Neutrophil (primary cell): ENCODE measurements at regions not wholly inside any gene's neighbourhood (a gene's known extent, or its start where the extent isn't known, plus 50 kb on each side); places are given as distances from the start of the nearest gene placed in this dataset.

Source experiments
- H3K27ac ChIP-seq: fragments of 200-600 bp; sonication (generic); 2 replicates; pipeline ENCODE4 v1.5.1; 2016; ENCODE audit warnings: mild to moderate bottlenecking, moderate library complexity
- H3K27me3 ChIP-seq: fragments of 200-600 bp; sonication (generic); 2 replicates; pipeline ENCODE4 v1.6.0; 2016; ENCODE audit warnings: mild to moderate bottlenecking
- H3K36me3 ChIP-seq: fragments of 200-600 bp; sonication (generic); 2 replicates; pipeline ENCODE4 v1.5.1; 2017
- H3K4me1 ChIP-seq, 2 experiments: fragments of 200-600 bp in 1 of 2; sonication (generic) in 1 of 2; 1 replicate in 1 of 2; 2 replicates in 1 of 2; pipeline versions ENCODE4 v1.5.1 to v1.6.1; 2013 to 2016; ENCODE audit warnings: low read depth in 1 of 2, low read length in 1 of 2, mild to moderate bottlenecking in 1 of 2, moderate library complexity in 1 of 2; ENCODE audit not compliant: control insufficient read depth in 1 of 2, insufficient read depth in 1 of 2
- H3K4me3 ChIP-seq, 2 experiments: fragments of 200-600 bp in 1 of 2; sonication (generic) in 1 of 2; 1 replicate in 1 of 2; 2 replicates in 1 of 2; pipeline ENCODE4 v1.5.1; 2013 to 2016; ENCODE audit warnings: low read depth in 1 of 2, low read length in 1 of 2, mild to moderate bottlenecking in 1 of 2, moderate library complexity in 1 of 2
- H3K9me3 ChIP-seq: fragments of 200-600 bp; sonication (generic); 2 replicates; pipeline ENCODE4 v1.5.1; 2016
- TF ChIP-seq, protein P1 (sequence below): fragments of 200-600 bp; sonication (generic); IDR thresholded peaks from 2 replicates; pipeline ENCODE4 v1.5.1; 2016; ENCODE audit warnings: antibody characterized with exemption

DNA sequence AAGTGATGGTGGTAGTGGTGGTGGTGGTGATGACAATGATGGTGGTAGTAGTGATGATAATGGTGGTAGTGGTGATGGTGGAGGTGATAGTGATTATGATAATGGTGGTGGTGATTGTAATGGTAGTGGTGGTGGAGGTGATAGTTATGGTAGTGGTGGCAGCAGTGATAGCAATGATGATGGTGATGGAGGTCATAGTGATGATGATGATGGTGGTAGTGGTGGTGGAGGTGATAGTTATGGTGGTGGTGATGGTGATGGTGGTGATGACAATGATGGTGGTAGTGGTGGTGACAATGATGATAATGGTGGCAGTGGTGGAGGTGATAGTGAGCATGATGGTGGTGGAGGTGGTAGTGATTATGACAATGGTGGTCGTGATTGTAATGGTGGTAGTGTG is 191.7 kb upstream of the RNF32 start:
- H3K27ac ChIP-seq: no peak overlapping the region
- H3K9me3 ChIP-seq: no peaks in the 10 kb centered on the region
- H3K4me3 ChIP-seq: no peak overlapping the region
- H3K4me1 ChIP-seq: no peaks in the 10 kb centered on the region
- peaks cover 8% of the 10 kb centered on the region for H3K27me3 ChIP-seq
- TF ChIP-seq, protein P1, sequence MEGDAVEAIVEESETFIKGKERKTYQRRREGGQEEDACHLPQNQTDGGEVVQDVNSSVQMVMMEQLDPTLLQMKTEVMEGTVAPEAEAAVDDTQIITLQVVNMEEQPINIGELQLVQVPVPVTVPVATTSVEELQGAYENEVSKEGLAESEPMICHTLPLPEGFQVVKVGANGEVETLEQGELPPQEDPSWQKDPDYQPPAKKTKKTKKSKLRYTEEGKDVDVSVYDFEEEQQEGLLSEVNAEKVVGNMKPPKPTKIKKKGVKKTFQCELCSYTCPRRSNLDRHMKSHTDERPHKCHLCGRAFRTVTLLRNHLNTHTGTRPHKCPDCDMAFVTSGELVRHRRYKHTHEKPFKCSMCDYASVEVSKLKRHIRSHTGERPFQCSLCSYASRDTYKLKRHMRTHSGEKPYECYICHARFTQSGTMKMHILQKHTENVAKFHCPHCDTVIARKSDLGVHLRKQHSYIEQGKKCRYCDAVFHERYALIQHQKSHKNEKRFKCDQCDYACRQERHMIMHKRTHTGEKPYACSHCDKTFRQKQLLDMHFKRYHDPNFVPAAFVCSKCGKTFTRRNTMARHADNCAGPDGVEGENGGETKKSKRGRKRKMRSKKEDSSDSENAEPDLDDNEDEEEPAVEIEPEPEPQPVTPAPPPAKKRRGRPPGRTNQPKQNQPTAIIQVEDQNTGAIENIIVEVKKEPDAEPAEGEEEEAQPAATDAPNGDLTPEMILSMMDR: no peak
- no peaks in the 10 kb centered on the region for H3K36me3 ChIP-seq

DNA sequence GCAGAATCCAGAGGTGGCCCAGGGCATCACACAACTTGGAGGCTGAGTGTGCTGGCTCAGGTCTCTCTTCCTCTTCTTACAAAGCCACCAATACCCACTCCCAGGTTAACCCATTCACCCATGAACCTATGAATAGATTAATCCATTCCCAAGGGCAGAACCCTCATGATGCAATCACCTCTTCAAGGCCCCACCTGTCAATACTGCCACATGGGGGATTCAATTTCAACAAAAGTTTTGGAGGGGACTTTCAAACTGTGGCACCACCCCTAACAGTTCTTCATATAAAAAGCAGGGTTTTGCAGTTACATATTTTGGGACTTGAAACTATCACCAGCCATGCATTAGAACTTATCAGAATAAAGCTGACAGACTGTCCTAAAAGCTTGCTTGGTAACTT is 193.6 kb upstream of the RNF32 start:
- Histone ChIP-seq H3K9me3 (no peaks in the 10 kb centered on the region), H3K4me1 (no peaks in the 10 kb centered on the region), H3K4me3 (no peak overlapping the region), H3K27me3 (peaks cover 13% of the 10 kb centered on the region), H3K27ac (no peak overlapping the region), H3K36me3 (no peaks in the 10 kb centered on the region)
- TF ChIP-seq, protein P1: no peak

- TF ChIP-seq, protein P1: no peak
- H3K27me3 ChIP-seq: peaks cover 13% of the 10 kb centered on the region
- no peak overlapping the region for H3K4me3 ChIP-seq
- no peak overlapping the region for H3K27ac ChIP-seq
- H3K9me3 ChIP-seq: no peaks in the 10 kb centered on the region
- no peaks in the 10 kb centered on the region for H3K4me1 ChIP-seq
- H3K36me3 ChIP-seq: no peaks in the 10 kb centered on the region
These were observed 194.4 kb upstream of the RNF32 start for GRCh38 chr7:156445997-156446761.

GRCh38 chr7:156442516-156442915 is 198.1 kb upstream of the RNF32 start:
- TF ChIP-seq, protein P1: no peak
- H3K27ac ChIP-seq: no peak overlapping the region
- no peaks in the 10 kb centered on the region for H3K36me3 ChIP-seq
- no peaks in the 10 kb centered on the region for H3K4me1 ChIP-seq
- peaks cover 13% of the 10 kb centered on the region for H3K27me3 ChIP-seq
- no peak overlapping the region for H3K4me3 ChIP-seq
- H3K9me3 ChIP-seq: no peaks in the 10 kb centered on the region

DNA sequence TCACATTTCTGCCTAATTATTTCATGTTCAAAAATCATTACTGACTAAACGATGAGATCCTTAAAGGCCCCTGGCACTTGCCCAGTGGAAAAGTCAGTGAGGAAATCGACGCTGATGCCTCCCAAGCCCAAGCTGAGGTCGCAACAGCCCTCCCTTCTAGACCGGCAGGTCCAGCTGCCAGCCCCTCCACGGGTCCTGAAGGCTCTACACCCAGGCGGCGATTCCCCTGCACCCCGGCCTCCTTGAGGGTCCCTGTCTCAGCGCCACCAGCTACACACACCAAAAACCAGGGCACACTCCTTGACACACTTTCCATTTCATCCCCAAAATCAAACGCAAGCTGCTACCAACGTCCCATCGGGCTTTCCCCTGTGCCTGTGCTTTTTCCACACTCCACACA is 200.1 kb upstream of the RNF32 start:
- TF ChIP-seq, protein P1: no peak
- H3K4me3 ChIP-seq: no peak overlapping the region
- no peaks in the 10 kb centered on the region for H3K4me1 ChIP-seq
- H3K9me3 ChIP-seq: no peaks in the 10 kb centered on the region
- H3K36me3 ChIP-seq: no peaks in the 10 kb centered on the region
- peaks cover 13% of the 10 kb centered on the region for H3K27me3 ChIP-seq
- H3K27ac ChIP-seq: no peak overlapping the region
